GM12878 (cell line): ENCODE measurements at regions not wholly inside any gene's neighbourhood (a gene's known extent, or its start where the extent isn't known, plus 50 kb on each side); places are given as distances from the start of the nearest gene placed in this dataset.

Source experiments
- ATAC-seq: fragments of 200-7000 bp; cut with Tn5 transposase; 3 replicates; pipeline ENCODE4 v1.9.1; 2020; ENCODE audit warnings: mild to moderate bottlenecking, moderate library complexity
- BruUV-seq: library from RNA; stranded (reverse); fragments of 400-500 nt; replicated peaks from 2 replicates; lab custom pipeline; 2021; lab: Mats Ljungman, UMichigan
- CTCF ChIA-PET: fragments of 300-600 bp; sonication (Branson Sonifier 250); formaldehyde crosslinking; extraction: SDS; loops from one replicate; lab custom pipeline; 2021; ENCODE audit warnings: inconsistent platforms; lab: Yijun Ruan, JAX
- POLR2A ChIA-PET: fragments of 350-600 bp; formaldehyde crosslinking; extraction: SDS; loops from one replicate; lab custom pipeline; 2021; ENCODE audit warnings: inconsistent platforms; lab: Charles Lee
- RAD21 ChIA-PET: fragments of 300-600 bp; sonication (Branson Sonifier 250); formaldehyde crosslinking; loops from one replicate; lab custom pipeline; 2023; ENCODE audit warnings: antibody characterized with exemption; ENCODE audit not compliant: unreplicated experiment; lab: Charles Lee
- SMC1A ChIA-PET: fragments of 300-600 bp; sonication (Branson Sonifier 250); formaldehyde crosslinking; loops from one replicate; lab custom pipeline; 2023; ENCODE audit not compliant: unreplicated experiment, uncharacterized antibody; lab: Charles Lee
- DNase-seq: peaks from one replicate; pipeline ENCODE4 v3.0.0-alpha.2; 2011; ENCODE audit warnings: low read depth, low spot score
- FAIRE-seq: peaks from 3 replicates; lab custom pipeline; 2011; peaks lifted over from hg19 to GRCh38; lab: Jason Lieb, UNC
- H2AFZ ChIP-seq: 2 replicates; pipeline ENCODE4 v1.6.0; 2011; ENCODE audit warnings: low read depth, low read length, control low read depth; ENCODE audit not compliant: control insufficient read depth
- H3K27ac ChIP-seq: 2 replicates; pipeline ENCODE4 v1.5.1; 2011; ENCODE audit warnings: control low read depth; ENCODE audit not compliant: control insufficient read depth, insufficient read depth
- H3K27me3 ChIP-seq, 2 experiments: replicated peaks in 1 of 2; 2 replicates each; pipeline versions ENCODE4 v1.6.0 to v1.6.1; 2011; ENCODE audit warnings: low read length in 1 of 2; ENCODE audit not compliant: control insufficient read depth in 2 of 2, insufficient read depth in 2 of 2
- H3K36me3 ChIP-seq, 2 experiments: 2 replicates each; pipeline ENCODE4 v1.5.1; 2011; ENCODE audit warnings: low read length in 1 of 2; ENCODE audit not compliant: control insufficient read depth in 2 of 2, insufficient read depth in 2 of 2
- H3K4me1 ChIP-seq: 2 replicates; pipeline ENCODE4 v1.6.1; 2011; ENCODE audit warnings: mild to moderate bottlenecking, low read length, moderate library complexity, mixed read lengths; ENCODE audit not compliant: control insufficient read depth, insufficient read depth
- H3K4me2 ChIP-seq: 2 replicates; pipeline ENCODE4 v1.6.0; 2011; ENCODE audit warnings: control low read depth; ENCODE audit not compliant: control insufficient read depth, insufficient read depth
- H3K4me3 ChIP-seq: fragments of 200-600 bp; sonication (generic); 2 replicates; pipeline ENCODE4 v1.5.1; 2016
- H3K79me2 ChIP-seq: 2 replicates; pipeline ENCODE4 v1.6.0; 2011; ENCODE audit warnings: low read length; ENCODE audit not compliant: control insufficient read depth, insufficient read depth
- H3K9ac ChIP-seq: 2 replicates; pipeline ENCODE4 v1.8.0; 2011; ENCODE audit warnings: low read length, control low read depth, mixed read lengths; ENCODE audit not compliant: control insufficient read depth, insufficient read depth
- H3K9me3 ChIP-seq: replicated peaks from 3 replicates; pipeline ENCODE4 v1.5.1; 2011; ENCODE audit warnings: mild to moderate bottlenecking, low read length; ENCODE audit not compliant: control insufficient read depth, insufficient read depth
- H4K20me1 ChIP-seq: 2 replicates; pipeline ENCODE4 v1.6.0; 2011; ENCODE audit not compliant: control insufficient read depth, insufficient read depth
- ATF7 ChIP-seq: fragments of 450-650 bp; IDR thresholded peaks from 2 replicates; pipeline ENCODE4 v1.6.1; 2016; ENCODE audit warnings: low read depth, mild to moderate bottlenecking
- CHD4 ChIP-seq: fragments of 200-600 bp; sonication (generic); IDR thresholded peaks from 2 replicates; pipeline ENCODE4 v1.6.1; 2016; ENCODE audit warnings: mild to moderate bottlenecking
- E2F8 ChIP-seq: fragments of 450-650 bp; IDR thresholded peaks from 2 replicates; pipeline ENCODE4 v1.6.1; 2018; ENCODE audit warnings: mild to moderate bottlenecking, low read depth, moderate library complexity; ENCODE audit not compliant: partially characterized antibody
- EGR1 ChIP-seq, 2 experiments: IDR thresholded peaks; 1 replicate in 1 of 2; 2 replicates in 1 of 2; pipeline ENCODE4 v1.6.1; 2011 to 2012; ENCODE audit warnings: low read depth in 2 of 2, low read length in 2 of 2, borderline replicate concordance in 1 of 2, mild to moderate bottlenecking in 1 of 2, moderate library complexity in 1 of 2
- GABPA ChIP-seq: IDR thresholded peaks from 2 replicates; pipeline ENCODE4 v1.6.1; 2014; ENCODE audit warnings: antibody characterized with exemption, low read depth, mild to moderate bottlenecking, inconsistent platforms
- PAX5 ChIP-seq: IDR thresholded peaks from 2 replicates; pipeline ENCODE4 v1.6.1; 2011; ENCODE audit warnings: low read depth, low read length, borderline replicate concordance
- SIX5 ChIP-seq: IDR thresholded peaks from 2 replicates; pipeline ENCODE4 v1.6.1; 2011; ENCODE audit warnings: mild to moderate bottlenecking, low read depth, low read length, moderate library complexity; ENCODE audit not compliant: severe bottlenecking
- SMC3 ChIP-seq: IDR thresholded peaks from 2 replicates; pipeline ENCODE4 v1.6.1; 2011; ENCODE audit warnings: low read length, improper control_type of control experiment, borderline replicate concordance
- SUZ12 ChIP-seq: fragments of 200-600 bp; sonication (generic); IDR thresholded peaks from one replicate; pipeline ENCODE4 v1.6.1; 2018; ENCODE audit warnings: antibody characterized with exemption, mild to moderate bottlenecking; ENCODE audit not compliant: unreplicated experiment
- TARDBP ChIP-seq: IDR thresholded peaks from 2 replicates; pipeline ENCODE4 v1.6.1; 2016; ENCODE audit warnings: borderline replicate concordance
- ZNF217 ChIP-seq: fragments of 450-650 bp; IDR thresholded peaks from 2 replicates; pipeline ENCODE4 v1.6.1; 2017; ENCODE audit warnings: antibody characterized with exemption, mild to moderate bottlenecking
- WGBS: methylation state at CpG from one replicate; pipeline ENCODE4 v1.1.6; 2016; ENCODE audit warnings: low lambda C conversion rate; ENCODE audit not compliant: insufficient replicate concordance, insufficient coverage; ENCODE audit errors: missing lambda C conversion rate; 5-methylcytosine and 5-hydroxymethylcytosine counted together
- in situ Hi-C: fragments of 300-500 bp; cut with MboI; formaldehyde crosslinking; loops from 9 replicates; pipeline ENCODE4 v1.14.3; 2018; ENCODE audit warnings: mixed read lengths
- intact Hi-C: fragments of 100-400 bp; cut with micrococcal nuclease; formaldehyde crosslinking; loops from one replicate; pipeline ENCODE4 v1.14.2; 2022; ENCODE audit not compliant: unreplicated experiment

GRCh38 chr16:48788475-48788874 lies 178.5 kb upstream of the N4BP1 start:
- BruUV-seq: no TSS peak
- 0% methylated on average over 3 of the region's 3 CpGs for WGBS

More at GRCh38 chr16:48788475-48788874, 178.5 kb upstream of the N4BP1 start:
- POLR2A ChIA-PET: no interaction called here
- no peak overlapping the region for H2AFZ ChIP-seq
- H3K9ac ChIP-seq: no peak overlapping the region
- intact Hi-C loops: no loop called here
- H3K36me3 ChIP-seq: no peaks in the 10 kb centered on the region
- no peaks in the 10 kb centered on the region for H4K20me1 ChIP-seq
- H3K4me3 ChIP-seq: no peak overlapping the region
- CTCF ChIA-PET: no interaction called here
- no peaks in the 10 kb centered on the region for H3K9me3 ChIP-seq
- no peak overlapping the region for H3K27ac ChIP-seq
- no peaks in the 10 kb centered on the region for H3K4me1 ChIP-seq
- ATAC-seq: no peak
- SMC1A ChIA-PET: no interaction called here
- RAD21 ChIA-PET: no interaction called here
- no peaks in the 10 kb centered on the region for H3K79me2 ChIP-seq
- no peak for FAIRE-seq
- TF ChIP-seq ZNF217: no peak
- TF ChIP-seq PAX5: no peak
- TF ChIP-seq SMC3: no peak
- TF ChIP-seq EGR1 (IDR thresholded peaks at IDR 0.05; ENCODE audit: borderline replicate concordance in 1 of 2, low read depth in 2 of 2, low read length in 2 of 2): no peak
- no peak for TF ChIP-seq GABPA
- no peak for TF ChIP-seq SIX5
- TF ChIP-seq E2F8: no peak
- no peak for TF ChIP-seq CHD4
- TF ChIP-seq ATF7: no peak
- no peak for TF ChIP-seq SUZ12
- TF ChIP-seq TARDBP: no peak
- DNase-seq: no peak
- no peak overlapping the region for H3K4me2 ChIP-seq
- in situ Hi-C loops: no loop called here
- no peaks in the 10 kb centered on the region for H3K27me3 ChIP-seq
